ENCODE measurements at regions not wholly inside any gene's neighbourhood (a gene's known extent, or its start where the extent isn't known, plus 50 kb on each side); places are given as distances from the start of the nearest gene placed in this dataset.

DNA sequence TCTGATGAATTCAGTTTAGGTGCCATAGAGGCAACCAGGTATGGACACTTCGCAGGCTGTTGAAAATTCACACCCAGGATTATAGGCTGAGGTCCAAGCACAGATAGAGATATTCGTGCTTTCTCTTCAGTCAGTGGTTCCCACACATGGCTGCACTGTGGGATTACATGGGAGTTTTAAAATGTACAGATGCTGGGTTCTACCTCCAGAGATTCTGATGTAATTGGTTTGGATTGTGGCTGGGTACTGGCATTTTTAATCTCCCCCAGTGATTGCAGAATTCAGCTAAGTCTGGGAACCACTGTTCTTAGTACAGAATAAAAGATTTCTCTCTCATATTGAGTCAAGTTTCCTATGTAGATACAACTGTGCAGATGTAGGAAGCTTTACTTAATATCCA, 91.6 kb downstream of the FOXB1 start:
- no peak for DNase-seq

DNA sequence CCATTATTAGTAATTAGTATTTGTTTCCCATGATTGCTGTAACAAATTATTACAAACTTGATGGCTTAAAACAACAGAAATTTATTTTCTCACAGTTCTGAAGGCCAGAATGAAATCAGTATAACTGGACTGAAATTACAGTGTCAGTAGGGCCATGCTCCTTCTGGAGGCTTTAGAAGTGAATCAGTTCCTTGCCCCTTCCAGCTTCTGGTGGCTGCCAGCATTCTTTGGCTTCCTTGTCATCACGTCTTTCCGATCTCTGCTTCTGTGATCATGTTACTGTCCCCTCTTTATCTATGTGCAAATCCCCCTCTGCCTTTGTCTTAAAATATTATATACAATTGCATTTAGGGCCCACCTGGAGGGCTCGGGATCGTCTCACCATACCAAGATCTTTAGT, 92.0 kb downstream of the FOXB1 start:
- no peak for DNase-seq

DNA sequence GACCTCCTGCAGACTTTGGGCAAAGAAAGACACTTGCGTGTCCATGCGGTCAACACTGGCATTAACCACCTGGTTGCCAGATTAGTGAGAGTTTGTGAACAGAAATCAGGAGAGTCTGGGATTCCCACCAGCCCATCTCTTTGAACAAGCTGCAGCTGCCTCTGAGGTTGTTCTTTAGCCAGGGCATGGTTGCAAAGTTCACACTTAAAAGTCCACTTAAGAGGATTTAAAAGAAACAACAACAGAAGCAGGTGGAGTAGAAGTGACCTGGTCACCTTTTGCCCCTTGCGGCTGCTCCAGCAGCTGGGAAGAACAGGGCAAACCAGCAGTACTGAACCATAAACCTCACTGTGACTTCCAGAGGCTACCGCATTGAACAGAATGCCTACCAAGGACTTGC, 97.3 kb downstream of the FOXB1 start:
- no peak for DNase-seq

DNA sequence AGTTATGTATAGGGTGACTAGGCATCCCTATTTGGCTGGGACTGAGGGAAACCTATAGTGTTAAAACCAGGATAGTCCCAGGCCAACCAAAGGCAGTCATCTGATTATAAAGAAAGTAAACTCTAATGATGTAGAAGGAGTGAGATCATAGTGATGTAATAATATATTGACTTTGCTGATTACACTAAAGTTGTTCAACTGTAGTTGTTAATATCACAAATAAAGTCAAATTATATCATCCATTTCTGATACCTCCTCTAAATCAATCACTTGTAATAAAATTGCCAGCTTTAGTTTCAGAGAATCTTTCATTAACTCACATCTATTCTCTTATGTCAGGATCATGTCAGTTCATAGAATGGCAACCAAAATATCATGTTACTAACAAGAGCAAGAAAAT, 98.6 kb downstream of the FOXB1 start:
- no peak for DNase-seq

DNA sequence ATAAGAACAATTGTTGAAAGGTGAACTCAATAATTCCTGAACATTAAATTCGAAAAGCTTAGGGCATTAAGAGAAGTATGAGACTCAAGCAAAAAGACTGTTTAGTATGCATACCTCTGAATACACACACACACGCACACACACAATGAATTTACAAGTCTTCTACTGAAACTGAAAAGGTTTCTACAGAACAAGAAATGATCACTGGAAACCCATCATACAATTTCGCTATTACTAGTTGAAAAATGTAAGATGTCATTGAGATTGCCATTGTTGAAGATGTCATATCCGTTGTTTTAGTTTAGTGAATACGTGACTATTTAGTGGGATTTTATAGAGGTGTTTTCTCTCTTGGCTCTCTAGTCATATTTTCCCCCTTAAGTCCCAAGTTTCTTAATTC, 106.8 kb downstream of the FOXB1 start:
- DNase-seq = no peak

DNA sequence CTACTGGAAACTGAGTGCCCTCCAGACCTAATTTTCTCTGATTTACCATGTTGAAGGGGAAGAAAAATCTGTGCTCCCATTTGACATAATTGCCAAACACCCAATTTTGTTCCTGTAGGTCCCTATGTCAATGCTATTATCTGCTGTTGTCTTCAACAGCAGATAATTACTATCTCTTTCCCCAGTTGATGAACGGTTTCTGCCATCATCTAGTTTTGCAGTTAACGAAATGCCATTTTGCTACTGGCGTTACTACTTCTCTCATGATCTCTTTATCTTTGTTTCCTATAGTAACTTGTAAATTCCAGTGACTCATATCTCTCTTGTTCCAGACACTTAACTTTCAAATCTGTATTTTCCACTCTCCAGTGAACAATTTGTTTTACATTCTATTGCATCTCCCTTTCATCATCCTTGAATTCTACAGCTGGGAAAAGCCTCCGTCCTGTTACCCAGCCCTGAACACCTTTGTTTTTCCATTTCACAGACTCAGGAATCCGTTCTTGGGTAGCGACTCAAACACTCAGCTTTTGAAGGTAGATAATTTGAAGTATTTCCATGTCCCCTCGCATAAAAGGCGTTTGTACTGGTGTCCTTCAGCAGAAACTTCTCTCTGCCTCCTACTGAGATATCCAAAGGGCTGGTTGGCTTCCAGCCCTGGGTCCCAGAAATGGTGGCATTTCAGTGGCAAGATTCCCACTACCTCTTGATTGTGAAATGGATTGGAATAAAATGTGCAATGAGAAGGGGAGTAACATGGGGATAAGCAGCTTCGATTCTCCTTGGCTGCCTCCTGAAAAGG, 111.7 kb downstream of the FOXB1 start:
- DNase-seq = no peak

DNA sequence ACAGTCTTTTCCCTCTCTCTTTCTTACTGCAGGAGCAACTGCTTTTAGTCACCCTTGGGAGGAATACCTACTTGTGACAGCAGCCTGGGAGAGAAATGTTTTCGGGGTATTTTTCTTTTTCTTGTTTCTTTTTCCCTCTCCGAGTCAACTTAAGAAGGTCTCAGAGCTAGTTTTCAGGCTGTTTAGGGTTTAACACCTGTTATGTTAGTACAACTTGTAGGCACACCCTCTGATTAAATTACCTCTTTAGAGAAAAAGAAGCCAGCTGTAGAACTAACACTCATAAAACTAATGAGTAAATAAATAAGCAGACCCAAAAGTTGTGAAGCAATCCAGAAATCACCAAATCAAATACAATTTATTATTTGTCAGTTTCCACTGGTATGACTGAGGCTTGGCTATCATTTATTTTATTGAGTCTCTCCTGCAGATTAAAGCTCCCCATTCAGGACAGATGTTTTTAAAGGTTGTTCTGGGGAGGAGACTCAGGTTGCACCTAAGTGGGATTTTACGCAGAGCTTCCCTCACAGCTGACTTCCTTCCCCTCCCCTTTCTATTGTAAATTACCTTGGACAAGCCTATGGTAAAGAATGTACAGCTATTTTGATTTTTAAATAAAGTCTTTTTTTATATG, 112.5 kb downstream of the FOXB1 start:
- DNase-seq = no peak

DNA sequence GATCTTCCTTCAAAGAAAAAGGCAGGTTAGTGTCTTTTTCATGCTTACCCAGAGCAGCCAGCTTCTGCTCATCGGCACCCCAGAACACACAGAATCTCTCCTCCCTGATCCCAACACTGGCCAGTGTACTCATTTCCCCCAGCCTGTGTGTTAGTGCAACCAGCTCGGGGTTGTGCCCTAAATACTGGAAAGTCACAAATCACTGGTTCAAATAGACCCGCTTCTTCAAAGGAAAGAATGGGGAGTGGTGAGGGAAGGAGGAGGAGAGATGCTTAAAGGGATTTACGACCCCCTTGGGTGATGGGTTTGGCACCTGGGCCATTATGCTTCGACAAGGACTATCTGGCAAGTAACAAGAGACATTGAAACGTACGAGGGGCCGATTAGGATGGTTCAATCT, 114.0 kb downstream of the FOXB1 start:
- no peak for DNase-seq

DNA sequence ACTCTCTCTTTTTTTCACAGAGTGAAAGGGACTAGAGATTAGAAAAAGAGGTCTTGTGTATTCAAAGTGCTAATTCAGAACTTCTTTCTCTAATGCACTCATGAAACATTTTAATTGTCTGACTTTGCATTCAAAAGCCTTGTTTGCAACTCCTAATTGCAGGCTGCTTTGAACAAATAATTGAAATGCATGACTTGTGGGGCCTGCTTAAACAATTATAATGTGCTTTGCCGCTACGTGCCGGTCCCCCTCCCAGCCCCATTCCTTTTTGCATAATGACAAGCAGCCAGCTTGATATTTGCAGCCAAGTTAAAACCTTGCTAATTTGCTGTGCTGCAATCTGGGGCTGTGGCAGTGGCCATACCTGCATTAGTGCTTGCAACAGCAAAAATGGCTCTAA, 114.5 kb downstream of the FOXB1 start:
- no peak for DNase-seq

DNA sequence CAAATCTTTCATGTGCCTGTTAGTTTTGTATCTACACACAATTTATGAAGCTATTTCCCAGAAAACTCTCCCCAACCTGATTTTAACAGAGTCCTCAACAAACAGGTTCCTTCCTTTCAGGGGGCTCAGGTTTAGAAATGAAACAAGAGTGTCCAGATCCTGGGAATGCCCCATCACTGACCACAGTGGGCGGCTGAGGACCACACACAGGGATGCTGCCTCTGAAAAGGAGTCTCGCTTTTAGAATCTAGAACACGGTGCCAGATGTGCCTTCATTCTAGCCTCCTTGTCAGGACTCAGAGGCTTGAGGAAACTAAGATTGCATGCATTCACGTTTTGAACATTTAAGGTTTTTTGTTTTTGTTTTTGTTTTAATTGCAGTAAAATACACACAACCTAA, 115.0 kb downstream of the FOXB1 start:
- no peak for DNase-seq

DNA sequence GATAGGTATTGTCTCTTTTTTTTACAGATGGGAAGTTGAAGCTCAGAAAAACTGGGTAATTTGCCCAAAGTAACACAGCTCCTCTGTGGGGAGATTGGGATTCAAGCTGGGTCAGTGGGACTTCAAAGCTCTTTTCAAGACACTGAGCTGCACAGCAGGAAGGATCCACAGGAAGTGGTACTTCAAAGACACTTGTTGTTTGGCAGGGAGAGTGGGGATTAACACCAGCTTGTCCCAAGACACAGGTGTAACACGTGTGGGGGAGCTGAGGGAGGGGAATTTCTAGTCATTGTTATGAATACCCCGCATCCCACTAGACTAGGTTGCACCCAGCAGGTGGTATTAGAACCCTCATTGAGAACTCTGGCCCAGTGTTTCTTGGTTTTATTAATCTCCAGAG, 116.0 kb downstream of the FOXB1 start:
- no peak for DNase-seq

DNA sequence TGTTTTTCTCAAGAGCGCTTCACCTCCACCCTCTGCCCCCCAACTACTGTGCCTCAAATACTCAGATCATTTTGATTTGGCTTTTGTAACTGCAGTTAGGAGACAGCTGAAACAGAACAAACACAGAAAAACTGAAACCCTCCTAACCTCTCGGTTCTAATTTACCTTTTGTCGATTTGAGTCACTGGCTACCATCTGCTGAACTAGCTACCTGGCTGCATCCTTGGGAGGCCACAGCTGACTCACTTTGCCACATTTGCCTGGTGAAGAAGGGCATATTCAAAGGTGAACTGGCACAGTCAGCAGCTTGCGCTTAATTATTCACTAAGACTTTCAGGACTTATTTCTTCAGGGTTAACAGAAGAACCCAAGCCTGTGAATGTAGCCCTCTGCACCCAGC, 117.7 kb downstream of the FOXB1 start:
- DNase-seq = no peak

DNA sequence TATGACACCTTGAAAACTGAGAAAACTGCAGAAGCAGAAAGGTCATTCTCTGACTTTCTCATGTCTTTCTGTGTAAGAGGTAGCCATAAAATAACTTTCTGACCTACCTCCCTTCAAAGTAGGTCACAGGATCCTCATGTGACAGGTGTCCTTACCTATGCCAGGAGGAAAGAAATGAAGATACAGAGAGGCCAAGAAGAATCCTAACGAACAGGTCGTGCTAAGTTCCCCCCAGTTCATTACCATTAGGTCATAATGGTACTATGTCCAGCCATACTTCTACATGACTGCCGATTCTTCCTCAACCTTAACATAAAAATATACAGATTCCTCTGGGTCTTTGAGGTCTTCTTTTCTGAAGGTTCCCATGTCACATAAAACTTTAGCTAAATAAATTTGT, 118.6 kb downstream of the FOXB1 start:
- no peak for DNase-seq

DNA sequence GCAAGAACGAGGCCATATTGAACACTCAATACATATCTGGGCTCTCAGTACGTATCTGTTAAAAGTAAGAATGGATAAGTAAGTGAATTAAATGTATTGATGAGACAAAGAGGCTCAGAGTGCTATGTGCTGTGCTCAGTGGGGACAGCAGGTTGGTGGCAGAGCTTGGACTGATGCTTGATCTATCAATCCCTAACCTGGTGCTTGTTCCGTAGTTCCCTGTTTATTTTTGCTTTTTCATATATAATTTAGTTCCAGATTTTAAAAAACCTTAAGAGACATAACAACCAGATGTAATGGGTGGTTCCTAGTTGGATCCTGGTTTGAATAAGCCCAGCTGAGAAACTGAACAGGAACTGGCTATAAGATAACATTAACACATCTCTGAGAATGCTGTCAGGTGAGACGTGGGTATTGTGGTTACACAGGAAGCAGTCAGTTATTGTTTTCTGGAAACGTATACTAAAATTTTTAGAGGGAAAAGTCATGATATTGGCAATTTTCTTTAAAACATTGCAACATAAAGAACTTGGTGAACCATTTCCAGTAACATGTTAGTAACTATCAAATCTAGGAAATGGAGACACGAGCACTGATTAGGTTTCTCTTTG, 120.5 kb downstream of the FOXB1 start:
- DNase-seq = no peak

DNA sequence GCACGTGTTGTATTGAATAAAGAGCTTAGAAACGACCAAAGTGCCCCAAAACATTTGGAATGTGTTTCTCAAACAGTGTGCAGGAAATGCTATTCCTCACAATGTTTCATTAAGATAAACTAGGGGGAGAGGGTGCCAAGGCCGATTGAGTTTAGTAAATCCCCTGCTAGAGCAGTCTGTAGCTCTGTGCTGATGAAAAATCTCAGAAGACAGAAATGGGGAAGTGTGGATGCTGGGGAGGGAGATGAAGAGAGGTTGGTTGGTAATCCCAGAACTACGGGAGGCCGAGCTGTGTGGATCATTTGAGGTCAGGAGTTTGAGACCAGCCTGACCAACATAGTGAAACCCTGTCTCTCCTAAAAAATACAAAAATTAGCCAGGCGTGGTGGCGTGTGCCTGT, 121.2 kb downstream of the FOXB1 start:
- no peak for DNase-seq

DNA sequence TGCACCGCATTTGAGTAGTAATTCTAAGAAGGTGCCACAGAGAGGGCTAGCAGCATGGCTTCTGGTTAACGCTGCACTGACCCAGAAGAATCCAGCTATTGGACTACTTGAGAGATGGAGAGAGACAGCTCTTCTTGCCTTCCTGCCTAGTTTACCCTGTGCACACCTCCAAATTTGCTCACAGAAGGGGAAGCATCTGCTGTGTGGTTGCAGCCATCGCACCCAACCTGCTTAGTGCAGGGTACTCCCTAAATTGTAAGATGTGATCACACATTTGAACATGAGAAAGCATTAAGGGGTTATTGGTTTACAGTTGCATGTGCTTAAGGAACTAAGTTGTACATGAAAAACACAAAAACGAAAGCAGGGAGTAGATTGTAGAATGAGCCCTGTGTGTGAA, 122.1 kb downstream of the FOXB1 start:
- DNase-seq = no peak

DNA sequence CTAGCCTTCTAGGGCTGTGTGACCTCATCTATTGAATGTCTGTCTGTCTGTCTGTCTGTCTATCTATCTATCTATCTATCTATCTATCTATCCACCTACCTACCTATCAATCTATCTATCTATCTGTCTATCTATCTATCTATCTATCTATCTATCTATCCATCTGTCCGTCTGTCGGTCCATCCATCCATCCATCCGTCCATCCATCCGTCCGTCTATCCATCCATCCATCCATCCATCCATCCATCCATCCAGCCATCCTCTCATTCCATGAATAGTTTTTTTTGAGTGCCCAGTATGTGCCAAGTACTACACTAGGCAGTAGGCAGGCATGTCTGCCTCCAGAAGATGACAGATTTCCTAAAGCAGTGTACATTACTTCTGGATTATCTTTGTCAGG, 122.5 kb downstream of the FOXB1 start:
- no peak for DNase-seq

DNA sequence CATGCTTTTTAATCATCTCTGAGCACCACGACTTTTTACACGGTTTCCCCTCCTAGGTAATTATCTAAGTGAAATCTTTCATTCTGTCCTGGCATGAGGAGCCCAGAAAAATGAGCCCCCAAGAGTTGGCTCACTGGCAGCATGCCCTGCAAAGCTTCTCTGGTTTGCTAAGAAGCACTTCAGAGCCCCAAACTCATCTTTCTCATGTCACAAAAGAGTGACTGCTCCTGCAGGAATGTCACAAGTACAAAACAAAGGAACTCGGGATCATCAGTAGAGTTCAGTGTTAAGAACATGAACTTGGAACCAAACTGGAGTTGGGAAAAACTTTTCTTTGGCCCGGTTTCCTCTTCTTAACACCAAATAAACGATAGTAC, 123.9 kb downstream of the FOXB1 start:
- DNase-seq = no peak

DNA sequence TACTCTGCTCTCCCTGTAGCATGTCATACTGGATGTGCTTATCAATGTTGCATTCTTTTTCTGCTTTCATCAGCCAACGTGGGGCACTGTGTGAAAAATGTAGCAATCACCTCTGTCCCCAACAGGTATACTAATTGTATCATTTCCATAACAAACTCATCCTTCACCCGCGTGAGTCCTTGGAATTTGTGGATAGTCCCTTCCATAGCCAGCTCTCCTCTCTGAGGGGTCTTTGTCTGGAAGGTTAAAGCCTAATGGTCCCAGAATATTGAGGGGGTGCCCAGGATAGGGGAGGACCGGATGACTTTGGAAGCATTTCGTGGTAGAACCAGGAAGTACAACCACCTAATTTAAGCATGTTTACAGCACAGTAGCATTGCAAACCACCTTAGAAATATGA, 124.6 kb downstream of the FOXB1 start:
- DNase-seq = no peak

DNA sequence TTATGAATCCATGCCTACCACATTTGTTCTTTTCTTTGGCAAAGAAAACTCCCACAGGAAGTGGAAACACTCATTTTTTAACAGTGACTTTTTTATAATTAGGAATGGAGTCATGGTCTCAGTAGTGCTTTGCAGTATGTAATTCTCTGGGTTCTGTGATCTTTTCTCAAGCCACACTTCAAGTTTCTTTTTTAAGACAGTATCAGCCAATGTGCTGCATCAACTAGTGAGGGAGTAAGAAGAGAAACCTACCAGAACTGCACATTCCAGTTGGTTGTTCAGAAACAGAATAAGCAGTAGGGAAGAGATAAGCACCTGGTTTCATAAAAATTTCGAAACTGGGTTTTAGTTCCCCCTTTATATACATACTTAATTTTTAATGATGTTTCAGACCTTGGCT, 126.3 kb downstream of the FOXB1 start:
- no peak for DNase-seq

DNA sequence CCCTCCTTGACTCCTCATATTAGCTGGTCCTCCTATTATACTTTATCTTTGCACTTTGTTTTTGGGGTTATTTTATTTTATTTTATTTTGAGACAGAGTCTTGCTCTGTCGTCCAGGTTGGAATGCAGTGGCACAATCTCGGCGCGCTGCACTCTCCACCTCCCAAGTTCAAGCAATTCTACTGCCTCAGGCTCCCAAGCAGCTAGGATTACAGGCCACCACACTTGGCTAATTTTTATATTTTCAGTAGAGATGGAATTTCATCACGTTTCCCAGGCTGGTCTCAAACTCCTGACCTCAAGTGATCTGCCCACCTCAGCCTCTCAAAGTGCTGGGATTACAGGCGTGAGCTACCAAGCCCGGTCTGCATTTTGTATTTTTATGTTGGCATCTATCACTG, 126.7 kb downstream of the FOXB1 start:
- no peak for DNase-seq

DNA sequence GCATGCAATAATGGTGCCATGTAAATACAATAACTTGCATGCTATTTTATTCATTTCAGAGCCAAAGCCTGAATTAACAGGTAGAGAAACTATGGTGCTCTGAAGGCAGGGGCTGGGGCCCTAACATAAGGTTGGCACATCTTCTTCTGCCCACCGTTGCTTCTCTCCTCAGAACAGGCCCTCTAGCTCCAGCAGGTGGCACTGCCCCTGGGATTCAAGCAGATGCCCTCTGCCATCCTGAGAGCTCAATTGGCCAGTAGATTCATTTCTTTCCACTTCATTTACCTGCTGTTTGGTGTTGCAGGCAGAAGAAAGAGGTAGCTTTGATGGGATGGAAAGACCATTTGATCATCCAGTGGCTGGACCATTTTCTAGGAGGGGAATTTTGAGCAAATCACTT, 130.5 kb downstream of the FOXB1 start:
- no peak for DNase-seq

DNA sequence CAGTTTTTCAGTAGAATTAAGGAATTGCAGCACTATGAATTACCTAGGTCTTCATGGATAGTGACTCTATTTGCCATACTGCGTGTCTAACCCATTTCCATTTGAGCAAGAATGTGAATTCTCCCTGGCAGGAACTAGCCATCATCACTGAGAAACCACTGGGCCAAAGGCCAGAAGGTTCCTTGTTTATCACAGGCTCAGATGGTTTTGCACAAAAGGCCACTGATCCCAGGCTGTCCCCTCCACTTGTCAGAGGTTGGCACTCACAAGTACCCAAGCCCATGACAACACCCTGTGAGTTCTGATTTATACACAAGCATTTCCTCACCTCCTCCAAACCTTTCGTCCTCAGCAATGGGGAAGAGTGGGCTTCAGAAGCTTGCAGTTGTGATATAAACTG, 131.8 kb downstream of the FOXB1 start:
- no peak for DNase-seq
